Esophagus muscularis mucosa (tissue), 4 donors: ENCODE measurements at regions not wholly inside any gene's neighbourhood (a gene's known extent, or its start where the extent isn't known, plus 50 kb on each side); places are given as distances from the start of the nearest gene placed in this dataset.

Experiments
- DNase-seq: peaks from one replicate; pipeline ENCODE4 v3.0.0-alpha.2; 2017; ENCODE audit errors: extremely low spot score
- H3K27ac ChIP-seq, 4 donors: fragments of 200-600 bp; sonication (generic); replicated peaks in 1 of 4; 1 replicate in 3 of 4; 2 replicates in 1 of 4; pipeline ENCODE4 v1.5.1; 2016 to 2019; ENCODE audit warnings: mild to moderate bottlenecking in 1 of 4
- H3K27me3 ChIP-seq, 4 donors: fragments of 200-600 bp; sonication (generic); one replicate each; pipeline versions ENCODE4 v1.5.1 to v1.6.0; 2016 to 2019
- H3K36me3 ChIP-seq, 4 donors: fragments of 200-600 bp; sonication (generic); one replicate each; pipeline ENCODE4 v1.5.1; 2016 to 2019
- H3K4me1 ChIP-seq, 4 donors: fragments of 200-600 bp; sonication (generic); one replicate each; pipeline ENCODE4 v1.5.1; 2016 to 2019
- H3K4me3 ChIP-seq, 4 donors: fragments of 200-600 bp; sonication (generic); 1 replicate in 2 of 4; 2 replicates in 2 of 4; pipeline ENCODE4 v1.5.1; 2016 to 2019; ENCODE audit warnings: mild to moderate bottlenecking in 4 of 4, moderate library complexity in 1 of 4
- H3K9me3 ChIP-seq, 4 donors: fragments of 200-600 bp; sonication (generic); 1 replicate in 3 of 4; 2 replicates in 1 of 4; pipeline ENCODE4 v1.5.1; 2016 to 2019
- CTCF ChIP-seq, 3 experiments: fragments of 200-600 bp in 2 of 3; fragments of 450-650 bp in 1 of 3; sonication (generic) in 2 of 3; IDR thresholded peaks; one replicate each; pipeline ENCODE4 v1.5.1; 2017 to 2019; ENCODE audit warnings: antibody characterized with exemption in 3 of 3, mild to moderate bottlenecking in 2 of 3, moderate library complexity in 1 of 3
- EP300 ChIP-seq: sonication (generic); formaldehyde crosslinking; IDR thresholded peaks from one replicate; pipeline ENCODE4 v1.6.1; 2017; ENCODE audit warnings: antibody characterized with exemption
- POLR2A ChIP-seq: fragments of 450-650 bp; IDR thresholded peaks from one replicate; pipeline ENCODE4 v1.6.1; 2017; ENCODE audit warnings: antibody characterized with exemption, moderate library complexity, mild to moderate bottlenecking, low read depth
- POLR2AphosphoS5 ChIP-seq, 2 donors: sonication (generic); formaldehyde crosslinking; IDR thresholded peaks; one replicate each; pipeline ENCODE4 v1.6.1; 2017; ENCODE audit warnings: antibody characterized with exemption in 2 of 2
- WGBS: methylation state at CpG from one replicate; pipeline ENCODE4 v1.1.5; 2018; 5-methylcytosine and 5-hydroxymethylcytosine counted together
- intact Hi-C: fragments of 100-400 bp; cut with DNase I; formaldehyde crosslinking; loops from one replicate; pipeline ENCODE4 v1.15.1; 2023

DNA sequence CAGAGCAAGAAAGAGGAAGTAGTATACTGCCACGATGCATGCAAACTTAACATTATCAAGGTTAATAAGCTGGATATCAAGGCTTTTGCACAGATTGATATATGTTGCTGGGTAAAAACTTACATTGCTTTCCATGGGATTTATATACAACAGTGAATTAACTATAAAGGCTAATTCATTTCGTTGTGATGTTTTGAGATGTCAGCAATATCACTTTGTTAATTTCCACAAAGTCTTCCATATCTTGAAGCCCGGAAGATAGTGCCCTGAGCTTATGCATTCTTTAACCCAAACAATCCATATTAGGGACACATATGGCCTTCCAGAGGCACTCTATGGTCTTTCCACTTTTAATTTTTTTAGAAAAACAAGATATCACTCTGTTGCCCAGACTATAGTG lies 603.5 kb downstream of the MAFB start:
- Histone ChIP-seq H3K36me3 (no peaks in the 10 kb centered on the region), H3K4me1 (no peaks in the 10 kb centered on the region), H3K9me3 (no peaks in the 10 kb centered on the region), H3K4me3 (no peak overlapping the region), H3K27ac (no peak overlapping the region), H3K27me3 (no peaks in the 10 kb centered on the region)
- 87% methylated on average over 3 of the region's 3 CpGs for WGBS
- intact Hi-C loops = no loop called here
- no peak for TF ChIP-seq EP300
- DNase-seq = no peak

DNA sequence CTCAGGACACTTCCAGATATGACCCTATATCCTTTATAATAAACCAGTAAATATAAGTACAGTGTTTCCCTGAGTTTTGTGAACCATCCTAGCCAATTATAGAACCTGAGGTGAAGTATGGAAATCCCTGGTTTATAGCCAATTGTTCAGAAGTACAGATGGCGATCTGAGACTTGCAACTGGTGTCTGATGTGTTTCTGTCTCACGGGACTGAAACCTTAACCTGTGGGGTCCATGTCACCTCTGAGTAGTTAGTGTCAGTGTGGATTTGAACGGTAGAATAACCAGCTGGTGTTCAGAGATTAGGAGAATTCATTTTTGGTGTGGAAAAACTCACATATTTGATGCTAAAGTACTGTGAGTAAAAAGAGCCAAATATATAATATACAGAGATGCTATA lies 606.6 kb downstream of the MAFB start:
- no peak for DNase-seq
- Histone ChIP-seq H3K27me3 (no peaks in the 10 kb centered on the region), H3K9me3 (no peaks in the 10 kb centered on the region), H3K4me3 (no peak overlapping the region), H3K36me3 (no peaks in the 10 kb centered on the region), H3K4me1 (no peaks in the 10 kb centered on the region), H3K27ac (no peak overlapping the region)
- no peak for TF ChIP-seq POLR2A
- TF ChIP-seq EP300 = no peak
- TF ChIP-seq CTCF (IDR thresholded peaks at IDR 0.05) = no peak
- intact Hi-C loops = no loop called here
- WGBS = 85% methylated on average over 3 of the region's 3 CpGs

- H3K9me3 ChIP-seq = no peaks in the 10 kb centered on the region
- H3K36me3 ChIP-seq = no peaks in the 10 kb centered on the region
- no peak overlapping the region for H3K4me3 ChIP-seq
- intact Hi-C loops = no loop called here
- H3K27ac ChIP-seq = no peak overlapping the region
- TF ChIP-seq EP300 (no peak), POLR2A (no peak), POLR2AphosphoS5 (IDR thresholded peaks at IDR 0.05) (no peak), CTCF (IDR thresholded peaks at IDR 0.05) (no peak)
- no peaks in the 10 kb centered on the region for H3K27me3 ChIP-seq
- H3K4me1 ChIP-seq = no peaks in the 10 kb centered on the region
- DNase-seq = no peak
- 61% methylated on average over 3 of the region's 3 CpGs for WGBS
Measured at GRCh38 chr20:40081653-40082052, 607.4 kb downstream of the MAFB start.

GRCh38 chr20:40080041-40080652 lies 608.9 kb downstream of the MAFB start:
- Histone ChIP-seq H3K27ac (no peak overlapping the region), H3K4me3 (no peak overlapping the region), H3K9me3 (no peaks in the 10 kb centered on the region), H3K27me3 (no peaks in the 10 kb centered on the region), H3K36me3 (no peaks in the 10 kb centered on the region), H3K4me1 (no peaks in the 10 kb centered on the region)
- WGBS = 40% methylated on average over 4 of the region's 4 CpGs
- no peak for DNase-seq
- intact Hi-C loops = no loop called here
- TF ChIP-seq EP300 (no peak), POLR2A (no peak), CTCF (IDR thresholded peaks at IDR 0.05) (no peak), POLR2AphosphoS5 (IDR thresholded peaks at IDR 0.05) (no peak)

GRCh38 chr20:40073535-40074111 lies 615.4 kb downstream of the MAFB start:
- DNase-seq = no peak
- H3K27ac ChIP-seq = no peak overlapping the region
- H3K4me1 ChIP-seq = no peaks in the 10 kb centered on the region
- no peaks in the 10 kb centered on the region for H3K36me3 ChIP-seq
- H3K9me3 ChIP-seq = peaks cover 0 to 17% (median 0%) of the 10 kb centered on the region in 4 donors
- 34% methylated on average over 3 of the region's 4 CpGs for WGBS
- H3K27me3 ChIP-seq = no peaks in the 10 kb centered on the region
- intact Hi-C loops = no loop called here
- no peak for TF ChIP-seq POLR2AphosphoS5 (IDR thresholded peaks at IDR 0.05)
- TF ChIP-seq CTCF (IDR thresholded peaks at IDR 0.05) = no peak
- TF ChIP-seq POLR2A = no peak
- TF ChIP-seq EP300 = no peak
- no peak overlapping the region for H3K4me3 ChIP-seq
